WTC11 (cell line): ENCODE measurements at regions not wholly inside any gene's neighbourhood (a gene's known extent, or its start where the extent isn't known, plus 50 kb on each side); places are given as distances from the start of the nearest gene placed in this dataset.
A peak's percentile ranks its signal among the peaks of the same experiment; 100 is the strongest.

Source experiments
- CTCF ChIP-seq: fragments of 200-600 bp; IDR thresholded peaks from 2 replicates; pipeline ENCODE4 v1.8.0; 2022; ENCODE audit warnings: antibody characterized with exemption
- E2F1 ChIP-seq: sonication (generic); formaldehyde crosslinking; IDR thresholded peaks from 2 replicates; pipeline ENCODE4 v1.8.0; 2022; ENCODE audit warnings: mild to moderate bottlenecking, missing genetic modification reagents
- E2F4 ChIP-seq: sonication (generic); formaldehyde crosslinking; IDR thresholded peaks from 2 replicates; pipeline ENCODE4 v1.8.1; 2022; ENCODE audit warnings: low read depth, mild to moderate bottlenecking, moderate library complexity, missing genetic modification reagents, borderline replicate concordance
- ELF4 ChIP-seq: sonication (generic); formaldehyde crosslinking; IDR thresholded peaks from 2 replicates; pipeline ENCODE4 v1.8.1; 2022; ENCODE audit warnings: low read depth, mild to moderate bottlenecking, moderate library complexity, missing genetic modification reagents
- ERG ChIP-seq: fragments of 250-450 bp; sonication (Bioruptor Pico); IDR thresholded peaks from 2 replicates; pipeline ENCODE4 v1.8.0; 2021; ENCODE audit warnings: mild to moderate bottlenecking
- ESRRA ChIP-seq: sonication (generic); formaldehyde crosslinking; IDR thresholded peaks from 2 replicates; pipeline ENCODE4 v1.8.1; 2022; ENCODE audit warnings: mild to moderate bottlenecking, missing genetic modification reagents, borderline replicate concordance
- GABPB1 ChIP-seq: sonication (generic); formaldehyde crosslinking; IDR thresholded peaks from 2 replicates; pipeline ENCODE4 v1.8.1; 2023; ENCODE audit warnings: mild to moderate bottlenecking, missing genetic modification reagents
- GRHL2 ChIP-seq: fragments of 250-450 bp; sonication (Bioruptor Pico); IDR thresholded peaks from 2 replicates; pipeline ENCODE4 v1.8.0; 2022; ENCODE audit warnings: mild to moderate bottlenecking, moderate library complexity; ENCODE audit not compliant: insufficient replicate concordance, severe bottlenecking
- GTF2I ChIP-seq: fragments of 250-450 bp; sonication (Bioruptor Pico); conservative IDR thresholded peaks from 2 replicates; pipeline ENCODE4 v1.4.0; 2021; ENCODE audit warnings: mild to moderate bottlenecking
- IRF1 ChIP-seq: sonication (generic); formaldehyde crosslinking; IDR thresholded peaks from 2 replicates; pipeline ENCODE4 v1.8.0; 2023; ENCODE audit warnings: missing genetic modification reagents
- JAZF1 ChIP-seq: fragments of 250-450 bp; sonication (Bioruptor Pico); IDR thresholded peaks from 2 replicates; pipeline ENCODE4 v1.9.0; 2021; ENCODE audit warnings: moderate library complexity, mild to moderate bottlenecking, inconsistent platforms
- MLX ChIP-seq: sonication (generic); formaldehyde crosslinking; IDR thresholded peaks from 2 replicates; pipeline ENCODE4 v1.8.1; 2023; ENCODE audit warnings: mild to moderate bottlenecking, missing genetic modification reagents, moderate library complexity
- MYBL2 ChIP-seq: sonication (generic); formaldehyde crosslinking; IDR thresholded peaks from 2 replicates; pipeline ENCODE4 v1.8.1; 2023; ENCODE audit warnings: mild to moderate bottlenecking, moderate library complexity, missing genetic modification reagents
- NFYB ChIP-seq: sonication (generic); formaldehyde crosslinking; conservative IDR thresholded peaks from 2 replicates; pipeline ENCODE4 v1.8.0; 2022; ENCODE audit warnings: low read depth, missing genetic modification reagents
- NR1H2 ChIP-seq: sonication (generic); formaldehyde crosslinking; IDR thresholded peaks from 2 replicates; pipeline ENCODE4 v1.9.0; 2021; ENCODE audit warnings: mild to moderate bottlenecking, moderate library complexity, missing genetic modification reagents
- OVOL2 ChIP-seq: fragments of 250-450 bp; sonication (Bioruptor Pico); IDR thresholded peaks from 2 replicates; pipeline ENCODE4 v1.9.0; 2021; ENCODE audit warnings: mild to moderate bottlenecking, borderline replicate concordance
- PREB ChIP-seq: sonication (generic); formaldehyde crosslinking; IDR thresholded peaks from 2 replicates; pipeline ENCODE4 v1.8.1; 2022; ENCODE audit warnings: mild to moderate bottlenecking, missing genetic modification reagents, moderate library complexity, borderline replicate concordance
- SMAD3 ChIP-seq: sonication (generic); formaldehyde crosslinking; IDR thresholded peaks from 2 replicates; pipeline ENCODE4 v1.8.0; 2022; ENCODE audit warnings: missing genetic modification reagents, mild to moderate bottlenecking, borderline replicate concordance
- SOX15 ChIP-seq: fragments of 250-450 bp; sonication (Bioruptor Pico); IDR thresholded peaks from 2 replicates; pipeline ENCODE4 v1.9.0; 2021; ENCODE audit warnings: mild to moderate bottlenecking
- TEAD4 ChIP-seq: sonication (generic); formaldehyde crosslinking; IDR thresholded peaks from 2 replicates; pipeline ENCODE4 v1.8.0; 2022; ENCODE audit warnings: mild to moderate bottlenecking, missing genetic modification reagents
- TP53 ChIP-seq: sonication (generic); formaldehyde crosslinking; IDR thresholded peaks from 2 replicates; pipeline ENCODE4 v1.8.1; 2023; ENCODE audit warnings: mild to moderate bottlenecking, missing genetic modification reagents
- ZBTB21 ChIP-seq: sonication (generic); formaldehyde crosslinking; IDR thresholded peaks from 2 replicates; pipeline ENCODE4 v1.8.1; 2023; ENCODE audit warnings: mild to moderate bottlenecking, missing genetic modification reagents, borderline replicate concordance
- ZNF121 ChIP-seq: sonication (generic); formaldehyde crosslinking; IDR thresholded peaks from 2 replicates; pipeline ENCODE4 v1.8.0; 2023; ENCODE audit warnings: missing genetic modification reagents
- ZNF425 ChIP-seq: fragments of 250-450 bp; sonication (Bioruptor Pico); conservative IDR thresholded peaks from 2 replicates; pipeline ENCODE4 v1.9.0; 2021; ENCODE audit warnings: mild to moderate bottlenecking

GRCh38 chr9:129334105-129334935 is 156.3 kb upstream of the IER5L start (continued):
- no peak for TF ChIP-seq E2F1 (CRISPR knock-in tag)
- no peak for TF ChIP-seq JAZF1 (CRISPR knock-in tag)
- peak; percentile 83 for TF ChIP-seq GABPB1
- no peak for TF ChIP-seq PREB (CRISPR knock-in tag)
- peak; percentile 70; the same call in 1 of the 2 replicates for TF ChIP-seq ZBTB21 (CRISPR knock-in tag)
- no peak for TF ChIP-seq SMAD3
- 0 out of 2 replicates have a peak, but pooled peaks have one; percentile 20 for TF ChIP-seq GTF2I
- TF ChIP-seq MLX = no peak
- no peak for TF ChIP-seq ELF4 (CRISPR knock-in tag)
- TF ChIP-seq CTCF = no peak
- TF ChIP-seq ESRRA (CRISPR knock-in tag) = no peak
- TF ChIP-seq SOX15 (CRISPR knock-in tag) = no peak
- TF ChIP-seq ZNF121 (CRISPR knock-in tag) = no peak
- TF ChIP-seq TP53 (CRISPR knock-in tag) = peak; percentile 70; the same call in 1 of the 2 replicates
- peak; percentile 88 for TF ChIP-seq E2F4 (CRISPR knock-in tag)
- TF ChIP-seq OVOL2 (CRISPR knock-in tag) = no peak
- no peak for TF ChIP-seq NR1H2 (CRISPR knock-in tag)
- no peak for TF ChIP-seq ERG (CRISPR knock-in tag)
- TF ChIP-seq IRF1 (CRISPR knock-in tag) = no peak
- no peak for TF ChIP-seq GRHL2
- TF ChIP-seq ZNF425 (CRISPR knock-in tag) = no peak
- TF ChIP-seq TEAD4 (CRISPR knock-in tag) = peak; percentile 94
- TF ChIP-seq NFYB (CRISPR knock-in tag) = no peak
- no peak; the same call in 1 of the 2 replicates for TF ChIP-seq MYBL2 (CRISPR knock-in tag)
